ENCODE measurements at regions not wholly inside any gene's neighbourhood (a gene's known extent, or its start where the extent isn't known, plus 50 kb on each side); places are given as distances from the start of the nearest gene placed in this dataset.

GRCh38 chr4:96767815-96768480 lies 928.1 kb downstream of the PDHA2 start:
- TF ChIP-seq TSHZ2 (CRISPR knock-in tag; IDR thresholded peaks at IDR 0.05) (no peak), CREB5 (CRISPR knock-in tag; IDR thresholded peaks at IDR 0.05; ENCODE audit: low read depth) (no peak), CSDC2 (CRISPR knock-in tag; IDR thresholded peaks at IDR 0.05) (no peak), PATZ1 (CRISPR knock-in tag; IDR thresholded peaks at IDR 0.05; ENCODE audit: borderline replicate concordance) (no peak), RARB (CRISPR knock-in tag; IDR thresholded peaks at IDR 0.05) (no peak), CSRNP3 (CRISPR knock-in tag; IDR thresholded peaks at IDR 0.05) (no peak), OSR1 (CRISPR knock-in tag; IDR thresholded peaks at IDR 0.05) (no peak), TOX (CRISPR knock-in tag; IDR thresholded peaks at IDR 0.05; ENCODE audit: borderline replicate concordance) (no peak), ZFP3 (CRISPR knock-in tag; IDR thresholded peaks at IDR 0.05) (no peak)
